Brain microvascular endothelial cell (primary cell): ENCODE measurements at regions not wholly inside any gene's neighbourhood (a gene's known extent, or its start where the extent isn't known, plus 50 kb on each side); places are given as distances from the start of the nearest gene placed in this dataset.

ENCODE experiments used
- DNase-seq: peaks from one replicate; pipeline ENCODE4 v3.0.0-alpha.2; 2020
- H3K27ac ChIP-seq: fragments of 250-450 bp; sonication (Bioruptor Pico); 2 replicates; pipeline ENCODE4 v1.5.1; 2020; ENCODE audit warnings: mild to moderate bottlenecking, moderate library complexity
- H3K27me3 ChIP-seq: fragments of 250-450 bp; sonication (Bioruptor Pico); replicated peaks from 2 replicates; pipeline ENCODE4 v1.5.1; 2020; ENCODE audit warnings: mild to moderate bottlenecking
- H3K36me3 ChIP-seq: fragments of 250-450 bp; sonication (Bioruptor Pico); replicated peaks from 2 replicates; pipeline ENCODE4 v1.5.1; 2020; ENCODE audit warnings: mild to moderate bottlenecking
- H3K4me3 ChIP-seq: 2 replicates; pipeline ENCODE4 v1.5.1; 2011; ENCODE audit warnings: low read depth, mild to moderate bottlenecking, control low read depth, low read length, moderate library complexity
- in situ Hi-C: cut with HindIII; loops from 2 replicates; pipeline ENCODE4 v1.10.0; 2017; ENCODE audit warnings: low sequenced_read_pairs, low pct_ligation_motif_present
- TF ChIP-seq, protein P1 (sequence below): IDR thresholded peaks from 2 replicates; pipeline ENCODE4 v1.5.1; 2011; ENCODE audit warnings: low read depth, mild to moderate bottlenecking, moderate library complexity, low read length, control low read depth, inconsistent platforms; ENCODE audit errors: missing control alignments

- DNase-seq, result no peak
Measured at GRCh38 chr5:171713152-171713551, 72.5 kb upstream of the SMIM23 start.

DNA sequence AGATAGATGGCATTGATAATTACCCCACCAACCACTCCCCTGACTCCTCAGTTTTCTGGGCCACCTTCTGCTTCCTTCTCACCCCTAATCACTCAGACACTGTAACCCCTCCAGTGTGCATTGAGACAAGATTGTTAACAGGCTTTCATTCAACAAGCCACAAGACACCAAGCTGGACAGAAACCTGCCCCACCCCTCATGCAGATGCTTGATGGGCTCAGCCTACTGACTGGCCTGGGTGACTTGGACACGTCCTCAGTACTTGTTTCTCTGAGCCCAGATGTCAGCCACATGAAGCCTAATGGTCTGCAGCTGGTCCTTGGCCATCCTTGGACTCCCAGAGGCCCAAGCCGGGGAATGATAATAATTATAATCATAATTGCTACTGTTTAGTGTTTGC, 71.4 kb upstream of the SMIM23 start:
- TF ChIP-seq, protein P1, sequence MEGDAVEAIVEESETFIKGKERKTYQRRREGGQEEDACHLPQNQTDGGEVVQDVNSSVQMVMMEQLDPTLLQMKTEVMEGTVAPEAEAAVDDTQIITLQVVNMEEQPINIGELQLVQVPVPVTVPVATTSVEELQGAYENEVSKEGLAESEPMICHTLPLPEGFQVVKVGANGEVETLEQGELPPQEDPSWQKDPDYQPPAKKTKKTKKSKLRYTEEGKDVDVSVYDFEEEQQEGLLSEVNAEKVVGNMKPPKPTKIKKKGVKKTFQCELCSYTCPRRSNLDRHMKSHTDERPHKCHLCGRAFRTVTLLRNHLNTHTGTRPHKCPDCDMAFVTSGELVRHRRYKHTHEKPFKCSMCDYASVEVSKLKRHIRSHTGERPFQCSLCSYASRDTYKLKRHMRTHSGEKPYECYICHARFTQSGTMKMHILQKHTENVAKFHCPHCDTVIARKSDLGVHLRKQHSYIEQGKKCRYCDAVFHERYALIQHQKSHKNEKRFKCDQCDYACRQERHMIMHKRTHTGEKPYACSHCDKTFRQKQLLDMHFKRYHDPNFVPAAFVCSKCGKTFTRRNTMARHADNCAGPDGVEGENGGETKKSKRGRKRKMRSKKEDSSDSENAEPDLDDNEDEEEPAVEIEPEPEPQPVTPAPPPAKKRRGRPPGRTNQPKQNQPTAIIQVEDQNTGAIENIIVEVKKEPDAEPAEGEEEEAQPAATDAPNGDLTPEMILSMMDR, result no peak
- H3K27me3 ChIP-seq, result no peaks in the 10 kb centered on the region
- no peak overlapping the region for H3K27ac ChIP-seq
- in situ Hi-C loops, result no loop called here
- H3K4me3 ChIP-seq, result no peak overlapping the region
- H3K36me3 ChIP-seq, result no peaks in the 10 kb centered on the region
- DNase-seq, result no peak

More at GRCh38 chr5:171713152-171713551, 72.5 kb upstream of the SMIM23 start:
- Histone ChIP-seq H3K27me3 (no peaks in the 10 kb centered on the region), H3K4me3 (no peak overlapping the region), H3K27ac (no peak overlapping the region), H3K36me3 (no peaks in the 10 kb centered on the region)
- TF ChIP-seq, protein P1, result no peak
- in situ Hi-C loops, result no loop called here

GRCh38 chr5:171714851-171715250, 70.8 kb upstream of the SMIM23 start:
- TF ChIP-seq, protein P1, result no peak
- no peak for DNase-seq
- Histone ChIP-seq H3K4me3 (no peak overlapping the region), H3K36me3 (no peaks in the 10 kb centered on the region), H3K27ac (no peak overlapping the region), H3K27me3 (no peaks in the 10 kb centered on the region)
- in situ Hi-C loops, result no loop called here

DNA sequence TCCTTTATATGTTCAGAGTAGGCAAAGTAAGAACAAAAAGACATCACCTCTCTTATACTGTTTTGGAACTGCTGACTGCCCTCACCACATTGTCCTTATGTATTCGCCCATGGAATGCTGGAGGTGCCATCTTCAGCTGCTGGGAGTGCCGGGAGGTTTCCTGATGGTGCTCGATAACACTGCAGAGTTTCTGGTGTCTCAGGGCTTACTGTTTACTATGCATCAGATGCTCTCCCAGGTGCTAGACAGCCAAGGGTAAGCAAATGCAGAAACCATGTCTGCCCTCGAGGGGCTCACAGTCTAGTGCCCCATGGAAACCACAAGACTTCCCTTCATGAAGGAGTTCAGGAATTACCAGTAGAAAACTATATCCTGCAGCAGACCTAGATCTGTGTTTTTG, 70.1 kb upstream of the SMIM23 start:
- in situ Hi-C loops, result no loop called here
- no peak for DNase-seq
- TF ChIP-seq, protein P1, result no peak
- Histone ChIP-seq H3K27me3 (no peaks in the 10 kb centered on the region), H3K4me3 (no peak overlapping the region), H3K36me3 (no peaks in the 10 kb centered on the region), H3K27ac (no peak overlapping the region)

GRCh38 chr5:171720086-171720485, 65.5 kb upstream of the SMIM23 start:
- no peak overlapping the region for H3K4me3 ChIP-seq
- no peak overlapping the region for H3K27ac ChIP-seq
- no peak for DNase-seq
- in situ Hi-C loops, result no loop called here
- TF ChIP-seq, protein P1, result no peak
- no peaks in the 10 kb centered on the region for H3K27me3 ChIP-seq
- no peaks in the 10 kb centered on the region for H3K36me3 ChIP-seq

DNA sequence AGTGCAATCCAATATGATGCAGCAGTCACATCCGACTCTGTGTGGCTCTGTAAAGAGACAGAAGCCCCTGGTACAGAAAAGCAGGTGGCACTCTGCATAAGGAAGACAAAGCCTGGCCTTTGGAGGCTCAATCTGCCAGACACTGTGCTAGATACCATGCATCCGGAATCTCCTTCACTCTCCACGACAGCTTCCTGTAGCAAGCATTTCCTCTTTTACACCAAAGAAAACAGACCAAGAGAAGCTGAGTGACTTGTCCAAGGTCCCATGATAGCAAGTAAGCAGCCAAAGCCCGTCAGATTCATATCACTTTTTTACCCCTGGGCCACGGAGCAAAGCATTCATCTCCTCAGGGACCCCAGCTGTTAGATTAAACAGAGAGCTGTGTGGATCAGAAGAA, 64.2 kb upstream of the SMIM23 start:
- in situ Hi-C loops, result no loop called here
- Histone ChIP-seq H3K27ac (no peak overlapping the region), H3K27me3 (no peaks in the 10 kb centered on the region), H3K36me3 (no peaks in the 10 kb centered on the region), H3K4me3 (no peak overlapping the region)
- TF ChIP-seq, protein P1, result no peak
- DNase-seq, result no peak
